Amniotic stem cell (primary cell): ENCODE measurements at regions not wholly inside any gene's neighbourhood (a gene's known extent, or its start where the extent isn't known, plus 50 kb on each side); places are given as distances from the start of the nearest gene placed in this dataset.
"Not testable (repeated sequence)": the region's sequence is repeated elsewhere in the genome, so short reads cannot be mapped to it uniquely, and the experiment has no call there.

Experiments
- DNase-seq: peaks from one replicate; lab custom pipeline; 2025; lab: John Stamatoyannopoulos, UW

DNA sequence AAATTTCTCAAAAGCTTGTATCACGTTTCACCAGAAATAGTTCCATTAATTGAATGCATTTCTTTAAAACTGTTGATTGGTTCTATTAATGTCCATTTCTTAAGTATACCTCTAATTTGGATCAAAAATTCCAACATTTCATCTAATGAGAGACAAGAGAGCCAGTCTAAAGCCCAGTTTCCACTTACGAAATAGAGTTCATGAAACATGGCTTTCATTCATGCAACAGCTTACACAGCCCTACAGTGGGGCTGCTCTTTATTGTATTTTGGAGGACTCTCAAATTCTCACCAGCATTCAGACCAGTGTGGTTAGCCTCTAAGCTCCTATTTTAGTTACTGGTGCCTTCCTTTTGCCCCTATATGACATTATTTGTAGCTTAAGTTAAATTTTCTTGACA, 566.9 kb upstream of the RGMB start:
- no peak for DNase-seq

- DNase-seq, result no peak
Measured at GRCh38 chr5:98209418-98209817, 564.0 kb upstream of the RGMB start.

DNA sequence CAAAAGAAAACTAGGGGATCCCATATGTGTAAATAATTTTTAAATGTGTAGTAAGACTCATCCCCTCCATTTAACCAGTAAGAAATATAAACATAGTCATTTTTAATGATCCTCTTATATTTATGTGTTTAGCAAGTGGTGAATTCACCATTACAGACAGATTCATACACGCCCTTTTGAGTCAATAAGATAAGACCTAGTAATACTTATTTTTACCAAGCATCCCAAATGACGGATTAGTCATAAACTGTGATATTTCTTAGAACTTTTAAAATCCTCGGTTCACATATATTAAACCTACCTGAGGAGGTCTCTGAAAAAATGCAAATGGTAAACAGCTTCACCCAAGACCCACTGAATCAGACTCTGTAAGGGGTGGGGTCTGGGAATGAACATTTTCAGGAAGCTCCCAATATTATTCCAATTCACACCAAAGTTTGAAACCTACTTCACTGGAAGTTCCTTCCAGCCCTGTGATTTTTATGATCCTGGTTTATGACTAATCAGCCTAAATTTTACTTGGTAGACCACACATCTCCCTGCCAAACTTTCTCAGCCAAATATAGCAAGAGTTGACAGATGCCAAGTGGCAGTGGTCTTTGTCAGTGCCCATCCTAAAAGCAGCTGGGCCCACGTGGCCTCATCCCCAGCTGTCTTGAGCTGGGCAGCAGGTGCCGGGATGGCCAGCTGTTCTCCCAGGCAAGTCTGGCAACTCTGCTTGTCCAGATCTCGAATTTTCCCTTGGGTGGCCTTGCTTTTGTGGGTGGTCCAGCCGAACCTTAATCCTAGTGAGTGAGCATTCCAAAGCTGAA, 559.0 kb upstream of the RGMB start:
- DNase-seq, result no peak

- no peak for DNase-seq
Measured at GRCh38 chr5:98217138-98217537, 556.3 kb upstream of the RGMB start.

GRCh38 chr5:98218838-98219237, 554.6 kb upstream of the RGMB start:
- DNase-seq, result no peak

DNA sequence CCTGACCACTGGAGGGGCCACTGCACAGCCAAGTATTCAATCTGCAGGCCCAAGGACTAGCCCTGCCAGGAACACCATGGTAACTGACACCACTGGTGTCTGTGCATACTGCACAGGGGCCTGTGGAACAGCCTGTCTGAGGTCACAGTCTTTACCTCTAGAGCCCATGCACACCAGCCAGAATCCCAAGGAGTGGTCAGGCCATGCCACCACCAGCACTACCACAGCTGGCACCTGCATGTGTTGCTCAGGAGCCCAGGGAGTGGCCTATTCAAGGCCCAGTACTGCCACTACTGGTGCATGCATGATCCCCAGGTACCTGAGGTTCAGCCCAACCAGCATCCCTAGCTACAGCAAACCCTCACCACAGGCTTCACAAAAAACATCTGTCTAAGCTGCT, 546.0 kb upstream of the RGMB start:
- DNase-seq, result no peak

GRCh38 chr5:98231089-98231488, 542.4 kb upstream of the RGMB start:
- DNase-seq, result no peak

- DNase-seq, result not testable (repeated sequence)
Measured at GRCh38 chr5:98237794-98238193, 535.7 kb upstream of the RGMB start.

DNA sequence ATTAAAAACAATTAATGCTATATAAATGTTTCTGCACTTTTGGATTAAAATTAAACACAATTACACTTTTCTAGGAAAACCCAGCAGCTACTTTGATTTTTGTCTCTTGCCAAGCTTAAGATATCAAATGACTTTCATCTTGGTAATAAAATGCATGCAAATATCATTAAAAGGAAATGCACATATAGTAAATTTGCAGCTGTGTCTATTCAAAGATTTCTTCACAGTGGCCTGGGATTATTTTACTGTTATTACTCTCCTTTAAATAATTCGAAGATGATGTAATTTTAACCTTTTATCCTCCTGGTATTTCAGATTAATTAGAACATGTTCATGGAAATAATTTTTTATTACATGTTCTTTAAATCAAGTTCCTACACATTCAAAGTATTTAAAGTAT, 529.5 kb upstream of the RGMB start:
- no peak for DNase-seq

DNA sequence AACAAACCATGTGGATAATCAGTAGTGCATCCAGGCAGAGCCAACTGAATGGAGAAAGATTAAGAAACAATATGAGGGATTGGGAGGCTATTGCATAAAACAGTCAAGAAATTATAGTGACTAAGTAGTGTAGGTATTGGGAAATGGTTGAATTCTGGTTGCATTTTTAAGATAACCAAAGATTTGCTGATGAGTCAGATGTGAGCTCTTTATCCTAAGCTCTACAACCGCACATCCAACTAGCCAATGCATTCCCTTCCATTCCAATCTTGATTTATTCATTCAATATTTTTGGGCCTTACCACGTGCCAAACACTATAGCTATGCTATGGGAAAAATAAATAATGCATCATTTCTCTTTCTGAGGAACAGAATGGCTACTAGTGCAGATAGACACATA, 524.5 kb upstream of the RGMB start:
- peak; percentile 64 for DNase-seq

GRCh38 chr5:98258939-98259338, 514.5 kb upstream of the RGMB start:
- DNase-seq, result no peak

DNA sequence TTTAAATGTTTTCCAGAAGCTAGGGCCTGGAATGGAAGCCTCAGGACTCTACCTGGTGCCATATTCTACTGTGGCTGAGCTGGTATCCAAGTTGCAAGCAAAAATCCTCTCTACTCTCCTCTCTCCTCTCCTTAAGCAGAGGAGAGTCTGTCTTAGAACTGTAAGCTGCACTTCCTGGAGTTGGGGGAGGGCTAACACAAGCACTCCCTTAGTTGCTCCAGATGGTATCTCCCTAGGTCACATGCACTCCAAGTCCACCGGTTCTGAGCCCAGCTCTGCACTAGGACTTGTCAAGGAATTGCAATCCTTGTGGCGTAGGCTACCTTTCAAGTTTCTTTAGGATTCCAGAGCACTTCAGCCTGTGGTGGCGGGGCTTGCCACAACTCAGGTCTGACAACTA, 513.9 kb upstream of the RGMB start:
- DNase-seq, result no peak

DNA sequence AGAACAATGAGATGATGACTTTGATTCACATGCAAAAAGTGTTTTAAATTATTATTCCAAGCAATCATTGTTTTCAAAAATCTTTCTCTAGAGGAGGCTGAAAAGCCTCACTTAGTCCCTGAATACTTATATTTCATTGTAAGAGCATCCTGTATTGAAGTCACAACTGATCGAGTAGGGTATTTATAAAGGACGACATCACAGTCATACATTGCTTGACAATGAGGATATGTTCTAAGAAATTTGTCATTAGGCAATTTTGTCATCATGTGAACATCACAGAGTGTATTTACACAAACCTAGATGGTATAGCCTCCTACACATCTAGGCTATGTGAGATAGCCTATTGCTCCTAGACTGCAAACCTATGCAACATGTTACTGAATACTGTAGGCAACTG, 510.4 kb upstream of the RGMB start:
- no peak for DNase-seq

- DNase-seq, result no peak
Measured at GRCh38 chr5:98268162-98268860, 505.2 kb upstream of the RGMB start.

DNA sequence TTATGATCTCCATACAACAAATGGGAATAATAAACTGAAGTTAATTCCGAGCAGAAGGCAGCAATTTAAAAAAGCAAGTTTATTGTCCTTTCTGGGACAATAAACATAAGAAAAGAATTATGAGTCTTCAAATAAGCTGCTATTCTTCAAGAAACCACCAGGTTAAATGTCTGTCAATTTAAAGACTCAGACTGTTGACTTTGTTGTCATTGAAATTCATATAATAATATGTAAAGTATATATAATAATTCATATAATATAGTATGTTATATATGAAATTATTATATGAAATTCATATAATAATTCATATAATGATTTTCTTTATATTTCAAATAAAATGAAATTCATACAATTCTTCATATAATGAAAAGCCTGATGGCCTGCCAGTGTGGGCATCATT, 497.5 kb upstream of the RGMB start:
- DNase-seq, result no peak

DNA sequence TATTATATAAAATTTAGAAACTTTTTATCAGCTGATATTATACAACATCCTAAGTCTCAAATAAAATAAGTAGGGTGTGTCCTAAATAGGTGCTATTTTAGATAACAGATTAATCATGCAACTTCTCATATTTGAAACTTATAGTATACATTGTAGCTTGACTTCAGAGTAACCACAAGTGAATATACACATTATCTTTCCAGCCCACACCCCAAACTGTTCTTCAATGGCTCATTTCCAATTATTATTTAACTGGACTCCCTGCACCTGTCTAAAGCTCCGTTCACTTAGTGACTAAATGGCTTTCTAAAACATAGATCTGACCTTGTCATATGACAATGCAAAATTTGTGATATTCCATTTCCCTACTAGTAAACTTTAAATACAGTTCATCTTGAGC, 490.9 kb upstream of the RGMB start:
- no peak for DNase-seq

GRCh38 chr5:98292496-98292895, 481.0 kb upstream of the RGMB start:
- DNase-seq, result no peak

GRCh38 chr5:98296426-98296825, 477.0 kb upstream of the RGMB start:
- DNase-seq, result no peak

GRCh38 chr5:98299435-98299834, 474.0 kb upstream of the RGMB start:
- DNase-seq, result no peak

DNA sequence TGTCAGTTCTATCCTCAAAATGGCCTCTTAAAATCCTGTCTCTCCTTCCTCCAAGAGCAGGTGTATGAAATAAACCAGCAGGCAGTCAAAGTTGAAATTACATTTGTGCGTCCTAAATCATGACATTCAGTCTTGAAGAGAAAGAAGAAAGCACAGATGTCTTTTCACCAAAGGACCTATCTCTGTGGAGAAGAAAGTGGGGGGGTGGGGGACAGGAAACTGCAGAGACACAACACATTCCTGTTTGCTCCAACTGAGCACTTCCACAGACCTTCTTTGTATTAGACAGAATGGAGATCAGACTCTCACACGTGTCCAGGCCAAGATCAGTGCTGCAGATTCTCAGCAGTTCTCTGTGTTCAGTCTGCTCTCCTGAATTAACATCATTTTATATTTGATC, 471.9 kb upstream of the RGMB start:
- DNase-seq, result no peak

DNA sequence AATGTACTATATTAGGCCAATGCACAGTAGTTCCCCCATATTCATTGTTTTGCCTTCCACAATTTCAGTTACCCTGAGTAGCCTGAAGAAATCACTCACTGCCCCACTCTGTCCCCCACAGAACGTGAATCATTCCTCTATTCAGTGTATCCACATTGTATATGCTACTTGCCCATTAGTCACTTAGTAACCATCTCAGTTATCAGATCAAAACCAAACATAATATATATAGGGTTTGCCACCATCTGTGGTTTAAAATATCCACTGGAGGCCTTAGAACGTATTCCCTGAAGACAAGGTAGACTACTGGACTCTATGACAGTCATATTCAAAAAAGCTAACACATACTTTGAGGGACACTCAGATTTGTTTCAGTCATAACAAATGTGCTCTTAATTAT, 465.7 kb upstream of the RGMB start:
- DNase-seq, result peak; percentile 65

- no peak for DNase-seq
Measured at GRCh38 chr5:98308231-98308630, 465.2 kb upstream of the RGMB start.

- DNase-seq, result no peak
Measured at GRCh38 chr5:98308960-98309359, 464.5 kb upstream of the RGMB start.
